Neural crest cell (in vitro differentiated cells): ENCODE measurements at regions not wholly inside any gene's neighbourhood (a gene's known extent, or its start where the extent isn't known, plus 50 kb on each side); places are given as distances from the start of the nearest gene placed in this dataset.

Experiments used
- DNase-seq: peaks from one replicate; pipeline ENCODE4 v3.0.0; 2021; ENCODE audit warnings: low read depth, mixed read lengths, low spot score
- H3K27ac Mint-ChIP-seq: one replicate; pipeline ENCODE4 v1.8.0; 2021; ENCODE audit warnings: mild to moderate bottlenecking, mixed read lengths; ENCODE audit not compliant: unreplicated experiment
- H3K27me3 Mint-ChIP-seq: 2 replicates; pipeline ENCODE4 v1.8.0; 2021; ENCODE audit warnings: low read depth, mild to moderate bottlenecking, mixed read lengths
- H3K36me3 Mint-ChIP-seq: 2 replicates; pipeline ENCODE4 v1.8.0; 2021; ENCODE audit warnings: low read depth, mild to moderate bottlenecking, mixed read lengths
- H3K4me1 Mint-ChIP-seq: 2 replicates; pipeline ENCODE4 v1.8.0; 2021; ENCODE audit warnings: mixed read lengths
- H3K4me3 Mint-ChIP-seq: one replicate; pipeline ENCODE4 v1.8.0; 2021; ENCODE audit warnings: mild to moderate bottlenecking, mixed read lengths
- H3K9me3 Mint-ChIP-seq: 2 replicates; pipeline ENCODE4 v1.8.0; 2021; ENCODE audit warnings: mixed read lengths
- TF ChIP-seq, protein P1 (sequence below): fragments of 200-600 bp; sonication (generic); conservative IDR thresholded peaks from 2 replicates; pipeline ENCODE4 v1.5.0; 2021; ENCODE audit warnings: antibody characterized with exemption, mild to moderate bottlenecking

DNA sequence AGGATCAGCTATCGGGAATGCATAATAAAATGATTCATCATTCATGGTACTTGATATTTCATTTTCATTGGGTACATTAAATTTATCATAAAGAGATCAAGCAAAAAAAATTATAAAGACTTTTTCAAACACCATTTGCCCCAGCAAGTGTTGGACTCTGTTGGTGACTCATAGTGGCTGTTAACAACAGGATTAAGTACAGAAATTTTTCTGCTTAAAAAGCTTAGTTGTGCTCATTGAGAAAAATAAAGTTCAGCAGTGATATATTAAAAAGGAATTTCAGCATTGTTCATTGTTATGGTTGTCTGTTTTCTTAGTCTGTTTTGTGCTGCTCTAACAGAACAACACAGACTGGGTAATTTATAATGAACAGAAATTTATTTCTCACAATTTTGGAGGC is 86.2 kb upstream of the PCDH10 start:
- no peaks in the 10 kb centered on the region for H3K4me1 Mint-ChIP-seq
- TF ChIP-seq, protein P1, sequence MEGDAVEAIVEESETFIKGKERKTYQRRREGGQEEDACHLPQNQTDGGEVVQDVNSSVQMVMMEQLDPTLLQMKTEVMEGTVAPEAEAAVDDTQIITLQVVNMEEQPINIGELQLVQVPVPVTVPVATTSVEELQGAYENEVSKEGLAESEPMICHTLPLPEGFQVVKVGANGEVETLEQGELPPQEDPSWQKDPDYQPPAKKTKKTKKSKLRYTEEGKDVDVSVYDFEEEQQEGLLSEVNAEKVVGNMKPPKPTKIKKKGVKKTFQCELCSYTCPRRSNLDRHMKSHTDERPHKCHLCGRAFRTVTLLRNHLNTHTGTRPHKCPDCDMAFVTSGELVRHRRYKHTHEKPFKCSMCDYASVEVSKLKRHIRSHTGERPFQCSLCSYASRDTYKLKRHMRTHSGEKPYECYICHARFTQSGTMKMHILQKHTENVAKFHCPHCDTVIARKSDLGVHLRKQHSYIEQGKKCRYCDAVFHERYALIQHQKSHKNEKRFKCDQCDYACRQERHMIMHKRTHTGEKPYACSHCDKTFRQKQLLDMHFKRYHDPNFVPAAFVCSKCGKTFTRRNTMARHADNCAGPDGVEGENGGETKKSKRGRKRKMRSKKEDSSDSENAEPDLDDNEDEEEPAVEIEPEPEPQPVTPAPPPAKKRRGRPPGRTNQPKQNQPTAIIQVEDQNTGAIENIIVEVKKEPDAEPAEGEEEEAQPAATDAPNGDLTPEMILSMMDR = no peak
- H3K36me3 Mint-ChIP-seq = no peaks in the 10 kb centered on the region
- H3K4me3 Mint-ChIP-seq = no peak overlapping the region
- no peaks in the 10 kb centered on the region for H3K27me3 Mint-ChIP-seq
- no peak for DNase-seq
- no peak overlapping the region for H3K27ac Mint-ChIP-seq
- H3K9me3 Mint-ChIP-seq = no peaks in the 10 kb centered on the region

- Mint-ChIP-seq H3K9me3 (peaks cover 10% of the 10 kb centered on the region), H3K4me1 (no peaks in the 10 kb centered on the region), H3K27ac (no peak overlapping the region)
These were observed 81.0 kb upstream of the PCDH10 start for GRCh38 chr4:133068083-133068482.

DNA sequence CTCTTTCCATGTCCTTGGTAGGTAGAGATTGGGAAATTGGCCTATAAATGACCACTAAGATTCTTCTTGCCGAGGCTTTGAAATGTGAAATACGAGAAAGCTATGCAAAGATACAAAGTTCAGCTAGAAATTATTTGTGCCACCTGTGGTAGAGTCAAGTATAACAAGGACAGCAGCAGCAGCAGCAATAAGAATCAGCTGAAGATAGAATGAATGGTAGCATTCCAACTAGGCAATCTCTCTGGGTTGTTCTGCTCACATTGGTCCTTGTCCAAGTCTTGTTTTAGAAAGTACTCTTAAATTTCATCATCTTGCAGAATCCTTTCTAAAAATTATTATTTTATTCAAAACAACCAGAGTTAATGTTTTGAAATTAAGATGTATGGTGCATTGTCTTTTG is 67.8 kb upstream of the PCDH10 start:
- TF ChIP-seq, protein P1 = peak; percentile 19
- Mint-ChIP-seq H3K9me3 (peaks cover 11% of the 10 kb centered on the region), H3K27ac (no peak overlapping the region), H3K27me3 (no peaks in the 10 kb centered on the region), H3K4me1 (no peaks in the 10 kb centered on the region), H3K36me3 (peaks cover 5% of the 10 kb centered on the region), H3K4me3 (no peak overlapping the region)
- no peak for DNase-seq

More at GRCh38 chr4:133068083-133068482, 81.0 kb upstream of the PCDH10 start:
- H3K27me3 Mint-ChIP-seq = no peaks in the 10 kb centered on the region
- peaks cover 12% of the 10 kb centered on the region for H3K36me3 Mint-ChIP-seq
- H3K4me3 Mint-ChIP-seq = no peak overlapping the region
- TF ChIP-seq, protein P1 = no peak
- no peak for DNase-seq

DNA sequence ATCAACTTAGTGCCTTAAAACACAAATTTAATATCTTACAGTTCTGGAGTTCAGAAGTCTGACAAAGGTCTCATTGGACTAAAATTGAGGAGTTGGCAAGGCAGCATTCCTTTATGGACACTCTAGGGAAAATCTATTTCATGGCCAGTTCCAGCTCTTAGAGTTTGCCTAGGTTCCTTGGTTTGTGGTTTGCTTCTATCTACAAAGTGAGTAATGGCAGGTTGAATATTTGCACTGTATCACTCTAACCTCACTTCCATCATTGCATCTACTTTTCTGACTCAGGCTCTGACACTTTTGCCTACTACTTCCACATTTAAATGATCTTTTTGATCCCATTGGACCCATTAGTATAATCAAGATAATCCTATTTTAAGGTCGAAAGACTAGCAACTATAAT is 64.7 kb upstream of the PCDH10 start:
- Mint-ChIP-seq H3K27me3 (no peaks in the 10 kb centered on the region), H3K27ac (no peak overlapping the region), H3K4me3 (no peak overlapping the region), H3K4me1 (no peaks in the 10 kb centered on the region), H3K9me3 (no peaks in the 10 kb centered on the region), H3K36me3 (no peaks in the 10 kb centered on the region)
- TF ChIP-seq, protein P1 = no peak
- DNase-seq = no peak

GRCh38 chr4:133095591-133095990 is 53.5 kb upstream of the PCDH10 start:
- TF ChIP-seq, protein P1 = no peak
- DNase-seq = no peak
- Mint-ChIP-seq H3K4me3 (no peak overlapping the region), H3K36me3 (peaks cover 2% of the 10 kb centered on the region), H3K4me1 (peaks cover 16% of the 10 kb centered on the region), H3K27me3 (no peaks in the 10 kb centered on the region), H3K9me3 (peaks cover 2% of the 10 kb centered on the region), H3K27ac (no peak overlapping the region)

DNA sequence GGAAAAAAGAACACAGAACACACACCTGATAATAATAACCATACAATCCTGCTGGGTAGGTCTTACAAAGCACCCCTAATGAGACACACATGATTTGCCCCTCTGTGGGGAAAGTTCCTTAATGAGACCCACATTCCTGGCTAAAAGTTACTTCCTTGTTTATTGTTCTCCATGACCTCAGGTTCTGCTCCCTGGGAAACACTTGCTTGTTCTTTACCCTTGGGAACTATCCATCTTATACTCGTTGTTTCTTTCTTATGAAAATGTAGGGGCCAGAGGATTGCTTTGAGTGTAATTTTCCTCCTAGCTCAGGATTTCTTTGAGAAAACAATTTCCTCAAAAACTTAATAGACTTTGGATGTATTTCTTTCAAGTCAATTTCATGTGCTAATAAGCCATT is 52.1 kb upstream of the PCDH10 start:
- Mint-ChIP-seq H3K4me1 (peaks cover 16% of the 10 kb centered on the region), H3K9me3 (peaks cover 2% of the 10 kb centered on the region), H3K27ac (peak overlapping the region; percentile 35), H3K27me3 (no peaks in the 10 kb centered on the region), H3K4me3 (no peak overlapping the region), H3K36me3 (peaks cover 2% of the 10 kb centered on the region)
- no peak for DNase-seq
- TF ChIP-seq, protein P1 = no peak
